ENCODE measurements at regions not wholly inside any gene's neighbourhood (a gene's known extent, or its start where the extent isn't known, plus 50 kb on each side); places are given as distances from the start of the nearest gene placed in this dataset.

- Histone ChIP-seq H3K4me1 (no peaks in the 10 kb centered on the region), H3K36me3 (replicated peaks in 1 of 2; ENCODE audit: insufficient read depth in 1 of 2, low read depth in 2 of 2) (no peaks in the 10 kb centered on the region), H3K27ac (no peak overlapping the region), H3K4me3 (no peak overlapping the region), H3K27me3 (no peaks in the 10 kb centered on the region), H3K9me3 (no peaks in the 10 kb centered on the region)
- TF ChIP-seq CTCF (IDR thresholded peaks at IDR 0.05) (no peak), POLR2A (IDR thresholded peaks at IDR 0.05) (no peak)
- intact Hi-C loops (cut with DNase I) = no loop called here
- ATAC-seq (no peak), DNase-seq (peak in 1 of 4 donors; percentile 12)
- 81% methylated on average over 5 of the region's 5 CpGs for WGBS, 2 donors
Observed at GRCh38 chr3:189393598-189393997, 221.8 kb downstream of the TPRG1 start.

- Histone ChIP-seq H3K27me3 (no peaks in the 10 kb centered on the region), H3K4me1 (no peaks in the 10 kb centered on the region), H3K9me3 (no peaks in the 10 kb centered on the region), H3K27ac (no peak overlapping the region), H3K4me3 (no peak overlapping the region), H3K36me3 (replicated peaks in 1 of 2; ENCODE audit: insufficient read depth in 1 of 2, low read depth in 2 of 2) (no peaks in the 10 kb centered on the region)
- DNase-seq (no peak), ATAC-seq (no peak)
- TF ChIP-seq POLR2A (IDR thresholded peaks at IDR 0.05) = no peak
- no peak for TF ChIP-seq CTCF (IDR thresholded peaks at IDR 0.05)
- intact Hi-C loops (cut with DNase I) = no loop called here
- 40 to 46% methylated on average over 7 of the region's 7 CpGs for WGBS, 2 donors
Observed at GRCh38 chr3:189394599-189395121, 222.9 kb downstream of the TPRG1 start.

DNA sequence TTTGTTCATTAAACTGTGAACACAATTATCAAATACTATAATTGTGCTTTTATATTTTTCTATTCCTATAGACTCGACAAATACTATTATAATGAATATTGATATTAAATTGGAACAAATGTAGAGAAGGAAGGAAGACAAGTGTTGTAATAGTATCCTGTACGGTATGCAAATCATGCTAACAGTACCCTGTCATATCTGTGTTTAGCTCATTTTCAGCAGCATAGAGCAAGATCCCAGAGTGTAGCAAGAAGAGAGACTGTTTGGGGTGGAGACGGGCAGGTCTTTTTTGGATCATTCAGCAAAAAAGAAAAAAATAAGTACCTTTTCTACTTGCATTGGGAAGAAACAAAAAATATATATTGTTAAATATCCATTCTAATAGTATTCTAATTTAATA, 224.1 kb downstream of the TPRG1 start:
- intact Hi-C loops (cut with DNase I) = no loop called here
- ATAC-seq (no peak), DNase-seq (no peak)
- no peak overlapping the region for H3K27ac ChIP-seq
- H3K4me3 ChIP-seq = no peak overlapping the region
- no peaks in the 10 kb centered on the region for H3K9me3 ChIP-seq
- H3K27me3 ChIP-seq = no peaks in the 10 kb centered on the region
- TF ChIP-seq POLR2A (IDR thresholded peaks at IDR 0.05) (no peak), CTCF (IDR thresholded peaks at IDR 0.05) (no peak)
- no peaks in the 10 kb centered on the region for H3K4me1 ChIP-seq
- whole genome bisulfite sequencing, 2 donors = 82 to 90% methylated on average over 3 of the region's 3 CpGs
- H3K36me3 ChIP-seq (replicated peaks in 1 of 2; ENCODE audit: insufficient read depth in 1 of 2, low read depth in 2 of 2) = no peaks in the 10 kb centered on the region

- WGBS, 2 donors = 76 to 78% methylated on average over 2 of the region's 2 CpGs
- H3K4me3 ChIP-seq = no peak overlapping the region
- H3K36me3 ChIP-seq (replicated peaks in 1 of 2; ENCODE audit: insufficient read depth in 1 of 2, low read depth in 2 of 2) = no peaks in the 10 kb centered on the region
- H3K4me1 ChIP-seq = no peaks in the 10 kb centered on the region
- H3K9me3 ChIP-seq = no peaks in the 10 kb centered on the region
- no peaks in the 10 kb centered on the region for H3K27me3 ChIP-seq
- ATAC-seq (no peak), DNase-seq (no peak)
- intact Hi-C loops (cut with DNase I) = no loop called here
- H3K27ac ChIP-seq = no peak overlapping the region
- TF ChIP-seq POLR2A (IDR thresholded peaks at IDR 0.05) = no peak
- no peak for TF ChIP-seq CTCF (IDR thresholded peaks at IDR 0.05)
Observed at GRCh38 chr3:189398656-189399055, 226.9 kb downstream of the TPRG1 start.

GRCh38 chr3:189401196-189401595, 229.4 kb downstream of the TPRG1 start:
- Histone ChIP-seq H3K27me3 (no peaks in the 10 kb centered on the region), H3K4me3 (no peak overlapping the region), H3K36me3 (replicated peaks in 1 of 2; ENCODE audit: insufficient read depth in 1 of 2, low read depth in 2 of 2) (no peaks in the 10 kb centered on the region), H3K4me1 (no peaks in the 10 kb centered on the region), H3K27ac (no peak overlapping the region), H3K9me3 (no peaks in the 10 kb centered on the region)
- TF ChIP-seq CTCF (IDR thresholded peaks at IDR 0.05) = no peak
- TF ChIP-seq POLR2A (IDR thresholded peaks at IDR 0.05) = no peak
- intact Hi-C loops (cut with DNase I) = no loop called here
- DNase-seq (no peak), ATAC-seq (no peak)
- 84 to 93% methylated on average over 2 of the region's 2 CpGs for WGBS, 2 donors
